ENCODE measurements at regions not wholly inside any gene's neighbourhood (a gene's known extent, or its start where the extent isn't known, plus 50 kb on each side); places are given as distances from the start of the nearest gene placed in this dataset.

DNA sequence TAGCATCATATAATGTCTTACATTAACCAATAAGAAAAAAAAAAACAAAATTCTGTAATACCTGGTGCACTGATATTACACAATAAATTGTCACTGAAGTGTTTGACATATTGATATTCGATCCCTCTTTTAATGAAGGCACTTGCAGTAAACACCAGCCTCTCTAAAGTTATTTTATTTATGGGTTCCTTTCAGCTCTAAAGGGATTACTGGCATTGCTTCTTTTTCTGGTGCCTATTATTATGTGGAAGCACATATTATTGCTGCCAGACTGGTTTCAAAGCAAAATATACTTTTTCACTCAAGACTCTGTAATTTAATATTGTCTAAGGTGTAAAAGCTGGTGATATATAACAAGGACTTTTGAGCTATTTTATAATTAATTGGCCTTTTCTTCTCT, 1090.5 kb downstream of the TRHDE start:
- no peak for DNase-seq

DNA sequence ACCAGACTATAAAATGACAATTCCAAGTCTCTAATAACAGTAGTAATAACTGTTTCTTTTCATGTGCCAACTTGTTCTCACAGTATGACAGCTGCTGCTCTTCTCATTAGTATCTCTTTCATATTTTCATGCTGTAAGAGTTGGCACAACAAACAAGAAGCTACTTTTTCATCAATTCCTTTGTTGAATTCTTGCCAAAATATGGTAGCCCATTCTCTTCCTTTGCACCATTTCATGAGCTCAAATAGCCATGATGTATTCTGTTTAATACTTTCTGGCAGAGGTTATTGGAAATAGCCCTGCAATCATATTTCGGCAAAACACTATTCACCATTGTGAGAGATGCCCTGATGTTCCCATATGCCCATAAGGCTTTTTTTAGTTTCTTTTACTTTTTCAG, 1100.7 kb downstream of the TRHDE start:
- DNase-seq = no peak

DNA sequence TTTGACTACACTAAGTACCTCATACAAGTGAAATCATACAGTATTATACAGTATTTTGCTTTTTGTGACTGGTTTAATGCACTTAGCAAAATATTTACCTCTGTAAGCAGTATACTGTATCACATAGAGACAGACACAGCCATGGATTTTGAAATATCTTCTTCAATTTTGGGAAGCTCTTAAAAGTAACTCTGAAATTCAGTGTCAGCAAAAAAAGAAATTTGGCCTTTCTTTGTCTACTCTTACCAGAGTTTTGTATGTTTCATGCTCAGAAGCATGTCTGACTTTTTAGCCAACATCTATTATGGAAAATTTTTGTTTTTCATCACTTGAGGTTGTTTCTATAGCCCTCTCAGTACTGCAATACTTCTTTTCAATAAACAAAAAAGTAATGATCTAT, 1102.2 kb downstream of the TRHDE start:
- DNase-seq = no peak

DNA sequence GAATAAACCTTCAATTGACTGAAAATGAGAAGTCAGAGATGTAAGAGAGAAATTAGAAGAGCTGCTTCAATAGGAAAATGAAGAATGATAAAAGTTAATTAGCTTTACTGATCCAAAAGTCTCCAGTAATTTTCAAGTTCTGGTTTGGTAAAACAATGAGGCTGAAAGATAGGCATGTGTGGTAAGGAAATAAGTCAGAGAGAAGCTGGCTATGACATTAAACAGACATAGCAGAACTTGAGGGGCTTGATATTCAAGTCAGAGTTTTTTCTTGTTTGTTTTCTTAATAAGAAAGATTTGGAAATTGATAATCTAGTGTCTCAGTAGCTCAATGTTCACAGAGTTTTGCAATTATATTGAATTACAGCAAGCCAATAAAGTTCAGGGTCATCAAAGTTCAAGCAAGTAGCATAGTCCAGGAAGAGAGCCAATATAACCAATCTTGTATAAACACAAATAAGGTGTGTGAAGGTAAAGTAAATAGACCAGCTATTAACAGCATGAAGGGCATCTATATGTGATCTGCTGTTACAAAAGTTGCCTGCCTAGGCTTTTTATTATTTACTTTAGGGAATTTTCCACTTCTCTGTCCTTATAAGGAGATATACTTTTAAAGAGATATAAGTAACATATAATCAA, 1111.5 kb downstream of the TRHDE start:
- DNase-seq = peak; percentile 29

DNA sequence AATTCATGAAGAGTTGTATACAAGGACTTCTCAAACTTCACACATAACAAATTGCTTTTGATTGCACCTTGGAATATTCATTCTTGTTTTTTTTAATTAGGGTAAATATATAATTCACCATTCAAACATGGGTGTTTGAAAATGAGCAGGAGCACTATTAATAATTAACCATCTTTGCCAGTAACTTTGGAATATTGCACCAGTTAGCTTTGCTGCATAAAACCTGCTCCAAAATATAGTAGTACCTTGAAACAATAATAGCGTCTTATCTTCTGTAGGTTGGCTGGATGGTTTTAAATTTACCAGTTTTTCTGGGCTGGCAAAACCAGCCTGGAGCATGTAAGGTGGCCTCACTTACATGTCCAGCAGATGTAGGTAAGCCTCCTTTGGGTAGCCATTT, 1112.4 kb downstream of the TRHDE start:
- no peak for DNase-seq

DNA sequence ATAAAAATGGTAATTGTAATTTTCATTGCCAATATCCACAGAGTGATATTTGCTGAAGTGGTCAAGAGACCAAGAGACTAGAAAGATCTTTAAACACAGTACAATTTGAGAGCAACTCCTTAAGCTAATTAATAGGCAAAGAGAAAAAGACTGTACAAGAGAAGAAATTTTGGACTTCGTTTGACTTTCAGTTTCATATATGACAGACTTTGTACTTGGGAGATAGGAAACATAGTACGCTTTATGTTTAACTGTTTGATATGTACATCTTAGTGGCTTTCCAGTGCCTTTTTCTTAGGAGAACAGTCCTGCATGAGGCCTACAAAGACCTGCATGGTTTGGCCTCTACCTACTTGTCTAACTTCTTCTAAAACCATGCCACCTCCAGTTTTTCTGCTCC, 1118.1 kb downstream of the TRHDE start:
- no peak for DNase-seq

DNA sequence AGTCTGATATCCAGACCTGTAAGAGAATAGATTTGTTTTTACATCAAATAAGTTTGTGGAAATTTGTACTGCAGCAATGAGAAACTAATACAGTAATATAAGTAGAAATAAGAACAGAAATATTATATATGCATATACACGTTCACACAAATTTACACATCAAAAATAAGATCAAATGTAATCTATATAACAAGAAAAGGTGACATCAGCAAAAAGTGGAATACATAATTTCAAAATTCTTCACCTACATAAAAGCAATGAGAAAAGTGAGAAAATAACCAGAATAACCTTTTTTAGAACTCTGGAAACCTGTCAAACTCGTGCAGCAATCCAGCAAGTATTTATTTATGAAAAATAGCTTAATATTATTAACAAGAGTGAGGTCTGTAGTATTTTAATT, 1124.6 kb upstream of the ATXN7L3B start:
- DNase-seq = no peak

DNA sequence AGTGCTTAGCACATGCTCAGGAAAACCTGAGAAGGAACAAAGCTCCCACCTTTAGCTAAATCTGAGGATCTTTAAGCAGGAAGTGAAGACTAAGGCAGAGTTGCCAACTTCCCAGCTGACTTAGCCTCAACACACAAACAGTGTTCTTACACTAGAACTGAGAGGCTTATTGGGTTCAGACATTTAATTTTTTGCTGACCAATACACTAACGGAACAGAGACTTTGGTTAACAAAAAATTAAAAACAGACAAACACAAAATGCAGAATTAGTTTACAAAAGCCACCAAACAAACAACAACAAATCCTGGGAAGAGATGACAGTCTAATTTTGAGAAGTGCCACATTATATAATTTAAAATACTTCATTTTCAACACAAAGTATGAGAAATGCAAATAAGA, 1123.7 kb upstream of the ATXN7L3B start:
- DNase-seq = no peak

DNA sequence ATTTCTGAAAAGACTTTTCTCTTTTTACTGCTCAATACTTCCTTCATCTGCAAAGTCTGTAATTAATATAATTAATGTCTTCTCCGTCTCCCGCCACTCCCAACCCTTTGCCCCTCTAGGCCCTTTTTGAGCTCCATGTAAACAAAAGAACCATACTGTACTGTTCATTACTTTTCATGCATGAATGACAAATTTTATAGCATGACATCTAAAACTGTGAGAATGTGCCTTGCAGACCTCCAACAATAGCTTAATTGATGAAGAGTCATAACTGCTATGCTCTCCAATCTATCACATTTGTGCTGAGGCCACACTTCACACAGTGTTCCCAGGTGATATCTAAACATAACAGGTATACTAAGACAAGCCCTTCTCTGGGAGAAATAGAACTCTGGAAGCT, 1122.7 kb upstream of the ATXN7L3B start:
- no peak for DNase-seq

DNA sequence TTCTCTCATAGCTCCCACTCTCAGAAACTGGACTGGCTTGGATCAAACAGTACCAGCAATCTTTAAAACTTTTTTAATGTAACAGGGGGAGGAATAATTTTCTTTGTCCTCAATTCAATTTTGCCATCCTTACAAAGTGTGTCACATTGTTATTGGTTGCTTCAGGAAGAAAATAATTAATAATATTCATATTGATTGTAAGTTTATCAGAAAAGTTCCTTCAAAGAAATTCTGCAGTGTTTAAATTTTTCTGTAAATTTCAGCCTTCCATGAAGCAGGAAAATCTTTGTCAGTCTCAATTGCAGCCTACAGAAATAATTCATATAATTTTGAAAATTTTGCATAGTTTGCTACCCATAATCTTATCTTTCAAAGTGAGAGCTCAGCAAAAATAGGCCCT, 1119.1 kb upstream of the ATXN7L3B start:
- DNase-seq = no peak

DNA sequence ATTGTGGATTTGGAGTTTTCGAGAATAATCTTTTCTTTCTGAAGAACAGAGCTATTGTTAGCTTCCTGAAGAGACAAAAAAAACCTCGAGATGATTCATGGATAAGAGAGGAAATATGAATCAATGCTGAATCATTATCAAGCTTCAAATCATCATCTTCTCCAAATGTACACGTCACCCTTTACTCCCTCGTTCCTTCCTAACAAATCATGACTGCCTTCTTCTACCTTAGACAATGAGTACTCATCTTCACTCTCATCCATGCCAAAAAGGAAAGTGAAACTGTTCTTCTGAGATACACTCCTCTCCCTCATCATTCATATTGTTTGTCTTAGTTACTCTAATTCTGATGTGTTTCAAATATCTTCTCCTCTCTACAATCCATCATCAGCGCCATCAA, 1115.8 kb upstream of the ATXN7L3B start:
- no peak for DNase-seq

DNA sequence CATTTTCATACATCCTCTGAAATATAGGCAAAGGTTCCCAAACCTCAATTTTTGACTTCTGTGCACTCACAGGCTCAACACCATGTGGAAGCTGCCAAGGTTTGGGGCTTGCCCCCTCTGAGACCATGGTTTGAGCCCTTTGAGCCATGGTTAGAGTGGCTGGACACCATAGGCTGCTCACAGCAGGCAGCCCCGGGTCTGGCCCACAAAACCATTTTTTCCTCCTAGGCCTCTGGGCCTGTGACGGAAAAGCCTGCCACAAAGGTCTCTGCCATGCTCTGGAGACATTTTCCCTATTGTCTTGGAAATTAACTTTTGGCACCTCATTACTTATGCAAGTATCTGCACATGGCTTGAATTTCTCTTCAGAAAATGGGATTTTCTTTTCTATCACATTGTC, 1113.2 kb upstream of the ATXN7L3B start:
- DNase-seq = no peak

DNA sequence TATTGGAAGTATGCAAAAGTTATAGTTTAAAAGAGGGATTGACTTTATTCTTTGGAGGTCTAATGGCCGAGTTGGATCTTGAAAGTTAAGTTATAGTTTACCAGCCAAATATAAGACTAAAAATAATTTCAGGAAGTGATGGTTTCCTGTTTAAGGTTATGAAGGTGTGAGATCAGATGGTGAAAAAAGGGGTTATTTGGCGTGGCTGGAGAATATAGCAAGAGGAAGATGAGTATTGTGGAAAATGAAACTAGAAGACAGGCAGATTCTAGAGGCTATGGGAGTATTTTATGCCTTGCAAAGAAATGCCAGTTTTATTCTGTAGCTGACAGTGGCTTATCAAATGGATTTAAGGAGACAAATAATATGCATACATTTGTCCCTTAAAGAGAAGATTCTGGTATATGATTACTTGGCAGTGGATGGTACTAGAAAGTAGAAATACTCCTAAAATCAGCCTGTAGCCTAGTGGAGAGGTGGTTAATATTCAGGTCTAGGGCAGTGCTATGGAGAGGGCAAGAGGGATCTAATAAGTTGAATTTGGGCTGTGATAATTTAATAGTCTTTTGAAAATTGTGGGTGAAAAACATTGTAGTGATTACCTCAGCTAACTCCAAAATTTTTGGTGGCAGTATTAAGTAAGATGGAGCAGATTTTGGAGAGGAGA, 1091.8 kb upstream of the ATXN7L3B start:
- DNase-seq = no peak

DNA sequence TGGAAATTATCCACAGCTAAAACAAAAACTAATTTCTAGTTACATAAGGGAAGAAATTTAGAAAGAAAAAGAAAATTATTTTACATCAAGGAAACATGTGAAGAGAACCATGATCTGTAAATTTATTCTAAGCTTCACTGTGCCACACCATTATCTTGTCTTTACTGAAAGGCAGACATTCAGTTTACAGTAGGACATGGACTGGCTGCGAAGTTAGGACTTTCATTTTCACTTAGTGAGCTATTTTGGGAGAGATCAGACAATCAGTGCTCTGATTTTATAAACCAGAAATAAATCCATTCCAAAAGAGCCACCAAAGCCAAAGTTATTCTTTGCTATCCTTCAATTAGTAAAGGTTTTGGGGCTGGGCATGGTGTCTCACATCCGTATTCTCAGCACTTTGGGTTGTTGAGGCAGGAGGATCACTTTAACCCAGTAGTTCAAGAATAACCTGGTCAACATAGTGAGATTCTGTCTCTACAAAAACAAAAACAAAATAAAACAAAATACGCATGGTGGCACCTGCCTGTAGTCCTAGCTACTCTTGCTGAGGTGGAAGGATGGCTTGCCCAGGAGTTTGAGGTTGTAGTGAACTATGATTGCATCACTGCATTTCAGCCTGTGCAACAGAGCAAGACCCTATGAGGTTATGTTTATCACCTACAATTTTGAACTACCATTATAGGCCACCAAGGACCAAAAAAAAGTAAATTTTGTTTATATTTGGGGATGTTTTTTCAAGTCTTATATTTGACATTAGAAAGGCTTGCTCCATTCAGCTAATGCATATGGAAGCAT, 1084.8 kb upstream of the ATXN7L3B start:
- no peak for DNase-seq

DNA sequence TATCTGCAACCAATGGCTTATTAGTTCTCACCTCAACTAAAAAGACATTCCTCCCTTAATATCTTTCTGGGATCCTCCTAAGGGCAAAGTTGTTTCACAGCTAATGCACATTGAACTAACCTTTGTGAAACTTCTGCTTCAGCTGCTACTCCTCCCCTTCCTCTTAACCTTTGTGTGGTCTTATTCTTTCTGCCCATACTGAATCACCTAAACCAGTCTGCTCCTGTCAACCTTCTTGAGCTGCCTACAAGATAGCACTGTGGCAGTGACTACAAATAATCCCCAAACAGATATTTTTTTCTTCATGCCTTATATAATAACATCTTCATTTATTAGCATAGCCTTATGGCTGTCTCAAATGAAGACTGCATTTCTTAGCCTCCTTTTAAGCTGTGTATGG, 1077.4 kb upstream of the ATXN7L3B start:
- DNase-seq = no peak

DNA sequence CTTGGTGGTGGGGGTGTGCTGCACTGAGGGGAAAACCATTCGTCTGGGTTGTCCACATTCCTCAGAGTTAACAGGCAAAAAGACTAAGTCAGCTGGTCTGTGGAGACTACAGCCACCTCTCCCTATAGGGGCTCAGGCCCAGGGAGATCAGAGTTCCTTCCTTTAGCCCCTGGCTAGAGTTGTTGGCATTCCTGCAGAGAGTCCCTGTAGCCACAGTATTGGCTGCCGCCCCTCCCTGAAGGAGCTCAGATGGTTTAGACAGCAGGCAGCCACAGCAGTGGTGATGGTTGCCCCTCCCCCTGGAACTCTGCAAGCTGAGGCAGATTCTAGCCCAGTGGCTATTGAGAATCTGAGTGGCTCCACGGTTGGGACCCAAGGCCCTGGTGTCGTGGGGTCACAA, 1072.5 kb upstream of the ATXN7L3B start:
- no peak for DNase-seq

DNA sequence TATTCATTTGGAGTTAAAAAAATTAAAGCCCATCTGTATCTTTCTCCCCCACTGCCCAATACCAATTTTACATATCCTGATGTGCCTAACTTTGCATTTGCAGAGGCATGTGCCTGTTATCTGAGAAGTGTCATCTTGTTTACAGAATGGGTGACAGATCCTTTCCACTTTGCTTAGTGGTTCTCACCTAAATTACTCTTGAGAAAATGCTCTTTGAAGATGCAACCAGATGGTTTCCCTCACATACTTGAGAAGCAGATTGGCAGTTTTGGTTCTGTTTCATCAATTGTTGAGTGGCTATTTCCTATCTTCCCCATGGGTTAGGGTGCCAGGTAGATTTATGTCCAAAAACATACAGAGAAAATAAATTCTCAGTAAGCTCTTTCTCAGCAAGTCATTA, 1051.4 kb upstream of the ATXN7L3B start:
- DNase-seq = no peak

DNA sequence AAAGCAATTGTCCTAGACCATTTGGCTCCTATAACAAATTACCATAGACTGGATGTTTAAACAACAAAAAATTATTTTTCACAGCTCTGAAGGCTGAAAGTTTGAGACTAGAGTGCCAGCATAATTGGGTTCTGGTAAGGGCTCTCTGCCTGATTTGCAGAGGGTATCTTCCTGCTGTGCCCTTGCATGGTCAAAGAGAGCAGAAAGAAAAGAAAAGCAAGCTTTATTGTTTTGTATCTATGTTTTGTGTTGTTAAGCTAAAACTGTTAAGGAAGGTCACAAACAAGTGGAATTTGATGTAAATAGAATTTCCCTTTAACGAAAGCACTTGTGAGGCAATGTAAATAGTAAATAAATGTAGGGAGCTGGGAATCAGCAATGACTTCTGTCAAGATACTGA, 1031.0 kb upstream of the ATXN7L3B start:
- DNase-seq = no peak

DNA sequence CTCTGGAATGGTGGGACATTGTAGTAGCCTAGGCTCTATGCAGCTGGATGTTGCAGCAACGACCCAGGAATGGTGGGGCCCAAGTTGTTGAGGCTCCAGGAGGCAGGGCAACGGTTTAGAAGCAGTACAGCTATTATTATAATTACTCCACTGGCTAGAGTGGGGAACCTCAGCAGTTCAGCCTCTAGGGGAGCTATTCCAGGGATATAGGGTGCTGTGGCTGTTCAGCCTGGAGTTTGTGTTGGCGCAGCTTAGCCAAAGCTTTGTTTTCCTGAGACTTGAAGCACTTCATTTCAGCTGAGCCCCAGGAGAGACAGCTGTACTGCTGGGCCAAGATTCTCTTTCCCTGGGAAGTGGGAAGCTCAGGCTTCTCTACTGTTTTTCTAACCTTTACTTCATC, 1023.0 kb upstream of the ATXN7L3B start:
- no peak for DNase-seq

DNA sequence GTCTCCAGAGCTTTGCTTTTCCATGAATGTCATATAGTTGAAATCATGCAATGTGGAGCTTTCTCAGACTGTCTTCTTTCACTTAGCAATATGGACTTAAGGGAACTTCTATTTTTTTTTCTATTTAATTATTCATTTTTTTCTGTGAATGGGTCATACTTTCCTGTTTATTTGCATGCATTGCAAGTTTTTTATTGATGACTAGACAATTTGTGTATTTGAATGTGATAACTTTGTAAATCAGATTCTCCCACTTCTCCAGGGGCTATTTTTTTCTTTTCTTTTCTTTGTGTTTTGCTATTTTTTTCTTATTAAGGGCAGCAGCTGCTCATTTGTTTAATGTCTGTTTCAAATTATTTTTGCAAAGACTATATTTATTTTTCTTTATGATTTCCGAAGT, 1019.8 kb upstream of the ATXN7L3B start:
- DNase-seq = no peak

DNA sequence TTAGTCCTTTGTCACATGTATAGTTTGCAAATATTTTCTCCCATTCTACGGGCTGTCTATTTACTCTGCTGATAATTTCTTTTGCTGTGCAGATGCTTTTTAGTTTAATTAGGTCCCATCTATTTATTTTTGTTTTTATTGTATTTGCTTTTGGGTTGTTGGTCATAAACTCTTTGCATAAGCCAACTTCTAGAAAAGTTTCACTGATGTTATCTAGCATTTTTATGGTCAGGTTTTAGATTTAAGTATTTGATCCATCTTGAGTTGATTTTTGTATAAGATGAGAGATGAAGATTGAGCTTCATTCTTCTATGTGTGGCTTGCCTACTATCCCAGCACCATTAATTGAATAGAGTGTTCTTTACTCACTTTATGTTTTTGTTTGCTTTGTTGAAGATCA, 1008.4 kb upstream of the ATXN7L3B start:
- no peak for DNase-seq

DNA sequence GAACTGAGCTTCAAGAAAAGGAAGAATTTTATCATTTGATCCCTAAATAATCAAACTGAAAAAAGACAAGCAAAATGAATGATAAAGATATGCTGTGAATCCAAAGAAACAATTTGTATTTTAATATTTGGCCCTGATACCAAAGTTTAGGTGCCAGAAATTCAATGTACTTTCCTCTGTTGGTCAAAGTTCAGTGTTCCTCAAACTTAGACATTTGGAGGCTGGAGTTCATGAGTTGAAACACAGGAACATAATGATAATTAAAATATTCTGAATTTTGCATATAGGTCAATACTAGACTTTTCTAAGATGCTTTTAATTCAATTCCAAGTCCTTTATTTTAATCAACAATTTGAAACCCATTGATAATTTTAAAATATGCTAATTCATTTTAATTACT, 1007.7 kb upstream of the ATXN7L3B start:
- DNase-seq = no peak

DNA sequence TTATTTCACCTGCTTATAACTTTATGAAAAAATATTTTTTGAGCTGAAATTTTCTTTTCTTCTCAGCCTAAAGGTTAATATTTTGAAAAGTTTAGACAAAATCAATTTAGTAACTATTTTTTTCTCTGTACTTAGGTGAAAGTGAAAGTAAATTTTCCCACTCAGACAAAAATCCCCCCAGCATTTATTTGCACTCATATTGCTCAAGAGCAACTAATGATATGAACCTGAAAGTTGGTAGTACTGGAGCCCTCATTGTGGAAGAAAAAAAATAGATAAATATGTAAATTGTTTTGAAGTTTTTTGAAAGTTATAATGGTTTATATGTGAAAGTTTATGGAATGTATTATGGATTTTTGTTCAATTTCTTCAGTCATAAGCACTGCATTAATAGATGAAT, 1005.9 kb upstream of the ATXN7L3B start:
- DNase-seq = no peak

DNA sequence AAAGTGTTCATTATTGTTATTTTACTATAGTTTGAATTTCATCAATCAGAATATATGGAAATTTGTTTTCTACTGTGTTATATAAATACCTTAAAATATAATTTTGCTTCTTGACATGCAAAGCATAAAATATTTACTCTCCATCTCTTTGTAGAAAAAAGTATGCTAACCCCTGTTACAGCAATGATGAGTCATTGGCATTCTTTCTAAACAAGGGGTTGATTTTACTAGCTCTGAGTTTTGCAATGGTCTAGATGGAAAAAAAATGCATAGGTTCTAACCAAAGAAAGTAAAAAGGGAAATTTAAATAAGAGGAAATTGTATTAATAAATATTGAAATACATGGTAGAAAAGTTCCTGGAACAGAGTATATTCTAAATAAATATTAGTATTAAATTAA, 990.2 kb upstream of the ATXN7L3B start:
- DNase-seq = no peak

Data from NCI-H1092 treated with DMSO at 0.1 percent for 48 hours (cell line).